ENCODE measurements at regions not wholly inside any gene's neighbourhood (a gene's known extent, or its start where the extent isn't known, plus 50 kb on each side); places are given as distances from the start of the nearest gene placed in this dataset.

DNA sequence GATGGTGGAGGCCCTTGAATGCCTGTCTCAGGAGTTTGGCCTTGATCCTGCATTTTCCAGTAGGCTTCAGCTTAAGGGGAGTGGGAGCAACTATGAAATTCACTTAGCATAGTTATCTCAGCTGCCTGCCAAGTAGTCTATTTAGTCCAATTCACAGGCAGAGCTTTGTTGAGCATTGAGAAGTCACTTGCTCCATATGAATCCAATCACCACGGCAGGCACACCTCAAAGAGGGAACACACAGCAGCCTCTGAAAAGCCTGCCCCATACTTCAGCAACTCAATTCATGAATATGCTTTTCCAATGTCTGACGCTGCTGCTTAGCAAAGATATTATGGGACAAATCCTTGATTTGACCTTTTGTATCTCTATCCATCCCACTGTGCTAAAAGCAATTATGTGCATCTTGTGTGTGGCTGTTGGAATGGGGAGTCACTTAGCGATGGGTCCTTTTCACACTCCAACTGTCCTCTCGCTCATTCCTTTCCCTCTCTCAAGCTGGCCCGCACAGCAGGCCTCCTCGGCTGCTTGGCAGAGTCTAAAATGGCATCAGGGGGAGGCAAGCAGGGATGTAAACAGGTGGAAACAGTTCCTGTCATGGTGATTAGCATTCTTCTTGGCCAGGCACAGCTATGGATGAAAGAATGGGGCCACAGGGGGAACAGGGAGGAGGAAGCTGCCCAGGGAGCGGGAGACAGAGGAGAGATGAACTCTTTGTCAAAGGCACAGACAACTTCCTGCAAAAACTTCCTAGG lies 56.0 kb upstream of the LRPPRC start:
- POLR2A ChIA-PET = no interaction called here

DNA sequence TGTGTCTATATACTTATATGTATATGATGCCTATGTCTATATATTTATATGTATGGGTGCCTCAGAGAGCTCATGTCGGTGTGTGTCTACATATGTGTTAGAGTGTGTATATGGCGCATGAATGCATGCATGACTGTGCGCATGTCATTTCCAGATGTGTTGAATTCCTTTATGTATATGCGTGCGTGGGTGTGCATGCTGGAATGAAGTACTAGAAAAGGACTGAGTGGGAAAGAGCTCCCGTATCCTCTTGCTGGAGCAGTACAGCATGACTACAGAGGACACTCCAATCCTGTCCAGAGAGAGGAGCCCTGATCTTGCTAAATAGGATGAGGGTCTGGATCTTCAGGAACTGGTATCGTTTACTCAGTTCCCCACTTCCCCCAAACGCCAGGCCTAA lies 56.8 kb upstream of the LRPPRC start:
- no peaks in the 10 kb centered on the region for H3K36me3 ChIP-seq (ENCODE audit: insufficient read depth, low read length)
- intact Hi-C loops (cut with micrococcal nuclease; ENCODE audit: unreplicated experiment) = no loop called here
- H3K4me2 ChIP-seq (ENCODE audit: low read length) = no peak overlapping the region
- H3K9me3 ChIP-seq (ENCODE audit: low read length) = no peaks in the 10 kb centered on the region
- no peaks in the 10 kb centered on the region for H3K79me2 ChIP-seq (ENCODE audit: insufficient read depth, low read depth, low read length)
- BruUV-seq (replicated peaks) = no TSS peak
- H3K27ac ChIP-seq (ENCODE audit: low read depth, low read length, poor library complexity, severe bottlenecking) = no peak overlapping the region
- ChIA-PET CTCF (ENCODE audit: unreplicated experiment) (interaction anchor here (0.6 kb wide), 1 partner anchor 39 kb away, joined by 5 read pairs; no protein-coding TSS in a partner anchor), POLR2A (interaction anchor here (0.6 to 0.7 kb wide), 2 partner anchors 25 to 1195 kb away, joined by 3 read pairs; no protein-coding TSS in a partner anchor)
- no peaks in the 10 kb centered on the region for H4K20me1 ChIP-seq (ENCODE audit: insufficient read depth, low read length)
- no peak for DNase-seq (ENCODE audit: low spot score)
- H3K4me3 ChIP-seq (ENCODE audit: low read depth, low read length, poor library complexity, severe bottlenecking) = no peak overlapping the region
- no peak overlapping the region for H2AFZ ChIP-seq (ENCODE audit: low read length)
- TF ChIP-seq, protein P1, sequence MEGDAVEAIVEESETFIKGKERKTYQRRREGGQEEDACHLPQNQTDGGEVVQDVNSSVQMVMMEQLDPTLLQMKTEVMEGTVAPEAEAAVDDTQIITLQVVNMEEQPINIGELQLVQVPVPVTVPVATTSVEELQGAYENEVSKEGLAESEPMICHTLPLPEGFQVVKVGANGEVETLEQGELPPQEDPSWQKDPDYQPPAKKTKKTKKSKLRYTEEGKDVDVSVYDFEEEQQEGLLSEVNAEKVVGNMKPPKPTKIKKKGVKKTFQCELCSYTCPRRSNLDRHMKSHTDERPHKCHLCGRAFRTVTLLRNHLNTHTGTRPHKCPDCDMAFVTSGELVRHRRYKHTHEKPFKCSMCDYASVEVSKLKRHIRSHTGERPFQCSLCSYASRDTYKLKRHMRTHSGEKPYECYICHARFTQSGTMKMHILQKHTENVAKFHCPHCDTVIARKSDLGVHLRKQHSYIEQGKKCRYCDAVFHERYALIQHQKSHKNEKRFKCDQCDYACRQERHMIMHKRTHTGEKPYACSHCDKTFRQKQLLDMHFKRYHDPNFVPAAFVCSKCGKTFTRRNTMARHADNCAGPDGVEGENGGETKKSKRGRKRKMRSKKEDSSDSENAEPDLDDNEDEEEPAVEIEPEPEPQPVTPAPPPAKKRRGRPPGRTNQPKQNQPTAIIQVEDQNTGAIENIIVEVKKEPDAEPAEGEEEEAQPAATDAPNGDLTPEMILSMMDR (conservative IDR thresholded peaks at IDR 0.05; ENCODE audit: low read length) = no peak
- no peak for TF ChIP-seq EZH2phosphoT487 (IDR thresholded peaks at IDR 0.05; ENCODE audit: borderline replicate concordance, low read depth, low read length)
- no peaks in the 10 kb centered on the region for H3K9me2 ChIP-seq (ENCODE audit: insufficient read depth, low read length)
- H3K4me1 ChIP-seq (ENCODE audit: insufficient read depth, low read length, poor library complexity, severe bottlenecking) = no peaks in the 10 kb centered on the region

More for the DNA sequence above, 56.0 kb upstream of the LRPPRC start:
- Histone ChIP-seq H3K4me2 (ENCODE audit: low read length) (no peak overlapping the region), H2AFZ (ENCODE audit: low read length) (no peak overlapping the region), H3K9me2 (ENCODE audit: insufficient read depth, low read length) (no peaks in the 10 kb centered on the region), H3K9me3 (ENCODE audit: low read length) (no peaks in the 10 kb centered on the region), H3K36me3 (ENCODE audit: insufficient read depth, low read length) (no peaks in the 10 kb centered on the region), H4K20me1 (ENCODE audit: insufficient read depth, low read length) (no peaks in the 10 kb centered on the region), H3K27ac (ENCODE audit: low read depth, low read length, poor library complexity, severe bottlenecking) (no peak overlapping the region), H3K79me2 (ENCODE audit: insufficient read depth, low read depth, low read length) (no peaks in the 10 kb centered on the region), H3K4me1 (ENCODE audit: insufficient read depth, low read length, poor library complexity, severe bottlenecking) (no peaks in the 10 kb centered on the region), H3K4me3 (ENCODE audit: low read depth, low read length, poor library complexity, severe bottlenecking) (no peak overlapping the region)
- no peak for DNase-seq (ENCODE audit: low spot score)
- CTCF ChIA-PET (ENCODE audit: unreplicated experiment) = interaction anchor here (0.6 kb wide), 1 partner anchor 39 kb away, joined by 5 read pairs; no protein-coding TSS in a partner anchor
- TF ChIP-seq, protein P1 (conservative IDR thresholded peaks at IDR 0.05; ENCODE audit: low read length) = no peak
- no peak for TF ChIP-seq EZH2phosphoT487 (IDR thresholded peaks at IDR 0.05; ENCODE audit: borderline replicate concordance, low read depth, low read length)
- no TSS peak for BruUV-seq (replicated peaks)
- intact Hi-C loops (cut with micrococcal nuclease; ENCODE audit: unreplicated experiment) = no loop called here

DNA sequence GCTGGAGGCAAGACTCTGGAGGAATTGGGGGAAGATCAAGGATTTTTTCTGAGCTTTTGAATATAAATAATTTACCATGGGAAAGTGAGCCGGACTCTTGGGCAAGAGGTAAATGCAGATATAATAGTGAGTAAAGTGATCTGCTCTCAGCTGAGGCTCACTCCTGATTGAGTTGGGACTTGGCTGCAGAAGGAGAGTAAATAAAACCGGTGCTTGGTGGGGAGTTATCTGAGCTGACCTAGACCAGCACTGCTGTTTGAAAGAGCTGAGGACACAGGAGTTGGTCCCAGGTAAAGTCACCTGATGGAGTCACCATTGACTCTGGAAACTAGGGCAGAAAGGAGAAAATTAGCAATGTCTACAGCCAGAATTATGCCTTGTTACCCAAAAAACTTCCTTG lies 57.3 kb upstream of the LRPPRC start:
- Histone ChIP-seq H4K20me1 (ENCODE audit: insufficient read depth, low read length) (no peaks in the 10 kb centered on the region), H3K79me2 (ENCODE audit: insufficient read depth, low read depth, low read length) (no peaks in the 10 kb centered on the region), H3K36me3 (ENCODE audit: insufficient read depth, low read length) (no peaks in the 10 kb centered on the region), H3K4me2 (ENCODE audit: low read length) (no peak overlapping the region), H3K9me3 (ENCODE audit: low read length) (no peaks in the 10 kb centered on the region), H2AFZ (ENCODE audit: low read length) (no peak overlapping the region), H3K9me2 (ENCODE audit: insufficient read depth, low read length) (no peaks in the 10 kb centered on the region), H3K27ac (ENCODE audit: low read depth, low read length, poor library complexity, severe bottlenecking) (no peak overlapping the region), H3K4me1 (ENCODE audit: insufficient read depth, low read length, poor library complexity, severe bottlenecking) (no peaks in the 10 kb centered on the region), H3K4me3 (ENCODE audit: low read depth, low read length, poor library complexity, severe bottlenecking) (no peak overlapping the region)
- ChIA-PET POLR2A (interaction anchor here (0.6 to 1.1 kb wide), 3 partner anchors 25 to 1195 kb away, joined by 3 read pairs; no protein-coding TSS in a partner anchor), CTCF (ENCODE audit: unreplicated experiment) (no interaction called here)
- intact Hi-C loops (cut with micrococcal nuclease; ENCODE audit: unreplicated experiment) = no loop called here
- BruUV-seq (replicated peaks) = no TSS peak
- TF ChIP-seq EZH2phosphoT487 (IDR thresholded peaks at IDR 0.05; ENCODE audit: borderline replicate concordance, low read depth, low read length) = no peak
- TF ChIP-seq, protein P1 (conservative IDR thresholded peaks at IDR 0.05; ENCODE audit: low read length) = no peak
- DNase-seq (ENCODE audit: low spot score) = no peak

All from OCI-LY7 (cell line).